ENCODE measurements at regions not wholly inside any gene's neighbourhood (a gene's known extent, or its start where the extent isn't known, plus 50 kb on each side); places are given as distances from the start of the nearest gene placed in this dataset.

- no peak for TF ChIP-seq ZFP30 (CRISPR knock-in tag; IDR thresholded peaks at IDR 0.05)
- TF ChIP-seq ISL1 (CRISPR knock-in tag; IDR thresholded peaks at IDR 0.05) = no peak
- TF ChIP-seq CREB5 (CRISPR knock-in tag; IDR thresholded peaks at IDR 0.05; ENCODE audit: low read depth) = no peak
- TF ChIP-seq POU6F1 (CRISPR knock-in tag; IDR thresholded peaks at IDR 0.05; ENCODE audit: borderline replicate concordance, low read depth) = no peak
- TF ChIP-seq TOX (CRISPR knock-in tag; IDR thresholded peaks at IDR 0.05; ENCODE audit: borderline replicate concordance) = no peak
- no peak for TF ChIP-seq CSDC2 (CRISPR knock-in tag; IDR thresholded peaks at IDR 0.05)
- no peak for TF ChIP-seq OSR1 (CRISPR knock-in tag; IDR thresholded peaks at IDR 0.05)
- no peak for TF ChIP-seq PPARA (CRISPR knock-in tag; IDR thresholded peaks at IDR 0.05; ENCODE audit: borderline replicate concordance)
- no peak for TF ChIP-seq GLIS3 (CRISPR knock-in tag; IDR thresholded peaks at IDR 0.05)
- TF ChIP-seq SNAI2 (CRISPR knock-in tag; IDR thresholded peaks at IDR 0.05) = no peak
- no peak for TF ChIP-seq CSRNP3 (CRISPR knock-in tag; IDR thresholded peaks at IDR 0.05)
- no peak for TF ChIP-seq BACH2 (CRISPR knock-in tag; IDR thresholded peaks at IDR 0.05; ENCODE audit: borderline replicate concordance)
- TF ChIP-seq ZNF565 (CRISPR knock-in tag; conservative IDR thresholded peaks at IDR 0.05; ENCODE audit: low read depth) = no peak
- no peak for ATAC-seq
Measured at GRCh38 chr10:50946991-50947781, 61.8 kb upstream of the A1CF start.

GRCh38 chr10:50951365-50951764, 65.9 kb upstream of the A1CF start:
- ATAC-seq = no peak
- TF ChIP-seq ZNF8 (CRISPR knock-in tag; IDR thresholded peaks at IDR 0.05) (no peak), ESRRG (CRISPR knock-in tag; IDR thresholded peaks at IDR 0.05) (no peak), ZC3H10 (CRISPR knock-in tag; IDR thresholded peaks at IDR 0.05) (no peak), OSR1 (CRISPR knock-in tag; IDR thresholded peaks at IDR 0.05) (no peak), ZNF565 (CRISPR knock-in tag; conservative IDR thresholded peaks at IDR 0.05; ENCODE audit: low read depth) (no peak), ISL1 (CRISPR knock-in tag; IDR thresholded peaks at IDR 0.05) (no peak), CREB5 (CRISPR knock-in tag; IDR thresholded peaks at IDR 0.05; ENCODE audit: low read depth) (no peak)

GRCh38 chr10:50961297-50961696, 75.9 kb upstream of the A1CF start:
- no peak for ATAC-seq
- no peak for TF ChIP-seq ARNTL (CRISPR knock-in tag; IDR thresholded peaks at IDR 0.05; ENCODE audit: borderline replicate concordance, low read depth)

- TF ChIP-seq SNAI2 (CRISPR knock-in tag; IDR thresholded peaks at IDR 0.05) (no peak), ZNF8 (CRISPR knock-in tag; IDR thresholded peaks at IDR 0.05) (no peak), ARNTL (CRISPR knock-in tag; IDR thresholded peaks at IDR 0.05; ENCODE audit: borderline replicate concordance, low read depth) (no peak), CSDC2 (CRISPR knock-in tag; IDR thresholded peaks at IDR 0.05) (no peak), ZFP30 (CRISPR knock-in tag; IDR thresholded peaks at IDR 0.05) (no peak), GLIS3 (CRISPR knock-in tag; IDR thresholded peaks at IDR 0.05) (no peak), OSR1 (CRISPR knock-in tag; IDR thresholded peaks at IDR 0.05) (no peak), TOX (CRISPR knock-in tag; IDR thresholded peaks at IDR 0.05; ENCODE audit: borderline replicate concordance) (no peak), RARB (CRISPR knock-in tag; IDR thresholded peaks at IDR 0.05) (no peak), ZNF70 (CRISPR knock-in tag; IDR thresholded peaks at IDR 0.05) (no peak)
- ATAC-seq = no peak
Measured at GRCh38 chr10:50963063-50963462, 77.6 kb upstream of the A1CF start.

- ATAC-seq = no peak
- TF ChIP-seq ZC3H10 (CRISPR knock-in tag; IDR thresholded peaks at IDR 0.05) (no peak), RARB (CRISPR knock-in tag; IDR thresholded peaks at IDR 0.05) (no peak)
Measured at GRCh38 chr10:50968386-50969091, 83.1 kb upstream of the A1CF start.

All from SK-N-SH treated with all-trans-retinoic acid at 6 μM for 48 hours (cell line).